ENCODE measurements at regions not wholly inside any gene's neighbourhood (a gene's known extent, or its start where the extent isn't known, plus 50 kb on each side); places are given as distances from the start of the nearest gene placed in this dataset.

DNA sequence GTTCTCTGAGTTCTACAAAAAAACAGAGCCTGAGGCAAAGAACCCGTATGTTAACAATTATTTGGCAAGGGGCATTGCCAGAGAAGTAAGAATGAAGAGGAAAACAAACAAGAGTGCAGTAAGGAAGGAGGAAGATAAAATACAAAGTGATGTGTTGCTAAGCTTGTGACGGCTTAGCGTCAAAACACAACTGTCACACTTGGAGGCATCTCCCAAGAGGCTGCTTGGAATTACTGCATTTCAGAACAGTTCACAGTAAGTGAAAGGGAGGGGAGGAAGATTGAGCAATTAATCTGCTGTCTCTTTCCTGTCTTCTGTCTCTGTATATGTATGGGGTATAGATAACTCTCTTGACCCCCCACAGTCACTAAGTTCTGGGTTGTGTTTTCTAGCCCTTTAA is 1017.0 kb upstream of the TMPRSS15 start:
- ATAC-seq (ENCODE audit: low FRiP score in 2 of 2) (no peak), DNase-seq (no peak)
- TF ChIP-seq, protein P1, sequence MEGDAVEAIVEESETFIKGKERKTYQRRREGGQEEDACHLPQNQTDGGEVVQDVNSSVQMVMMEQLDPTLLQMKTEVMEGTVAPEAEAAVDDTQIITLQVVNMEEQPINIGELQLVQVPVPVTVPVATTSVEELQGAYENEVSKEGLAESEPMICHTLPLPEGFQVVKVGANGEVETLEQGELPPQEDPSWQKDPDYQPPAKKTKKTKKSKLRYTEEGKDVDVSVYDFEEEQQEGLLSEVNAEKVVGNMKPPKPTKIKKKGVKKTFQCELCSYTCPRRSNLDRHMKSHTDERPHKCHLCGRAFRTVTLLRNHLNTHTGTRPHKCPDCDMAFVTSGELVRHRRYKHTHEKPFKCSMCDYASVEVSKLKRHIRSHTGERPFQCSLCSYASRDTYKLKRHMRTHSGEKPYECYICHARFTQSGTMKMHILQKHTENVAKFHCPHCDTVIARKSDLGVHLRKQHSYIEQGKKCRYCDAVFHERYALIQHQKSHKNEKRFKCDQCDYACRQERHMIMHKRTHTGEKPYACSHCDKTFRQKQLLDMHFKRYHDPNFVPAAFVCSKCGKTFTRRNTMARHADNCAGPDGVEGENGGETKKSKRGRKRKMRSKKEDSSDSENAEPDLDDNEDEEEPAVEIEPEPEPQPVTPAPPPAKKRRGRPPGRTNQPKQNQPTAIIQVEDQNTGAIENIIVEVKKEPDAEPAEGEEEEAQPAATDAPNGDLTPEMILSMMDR (IDR thresholded peaks at IDR 0.05), result no peak
- no peak for TF ChIP-seq POLR2AphosphoS5 (IDR thresholded peaks at IDR 0.05)
- no peak for TF ChIP-seq POLR2A (IDR thresholded peaks at IDR 0.05)
- no peak for TF ChIP-seq EP300 (IDR thresholded peaks at IDR 0.05)
- WGBS, 2 donors, result 54 to 64% methylated on average over 3 of the region's 3 CpGs
- peaks cover 0 to 4% (median 0%) of the 10 kb centered on the region in 4 donors for H3K9me3 ChIP-seq
- H3K36me3 ChIP-seq, result no peaks in the 10 kb centered on the region
- H3K4me3 ChIP-seq, result no peak overlapping the region
- no peaks in the 10 kb centered on the region for H3K27me3 ChIP-seq
- H3K27ac ChIP-seq, result no peak overlapping the region
- H3K4me1 ChIP-seq, result no peaks in the 10 kb centered on the region

DNA sequence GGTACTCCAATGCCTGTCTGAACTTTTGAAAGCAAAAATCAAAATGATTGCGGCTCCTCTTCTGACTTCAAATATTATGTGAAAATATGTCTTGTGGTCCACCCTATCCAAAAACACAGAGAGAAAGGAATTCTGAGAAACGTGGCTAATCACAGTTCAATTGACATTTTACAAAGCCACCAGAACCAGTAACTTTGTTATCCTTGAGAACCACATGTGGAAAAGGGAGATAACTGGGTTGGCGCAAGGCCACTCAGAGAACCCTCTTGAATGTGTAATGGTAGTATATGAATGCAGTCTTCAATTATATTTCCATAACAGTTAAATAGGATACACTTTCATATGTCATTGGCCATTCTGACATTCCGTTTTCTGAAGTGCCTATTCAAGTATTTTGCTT is 1030.0 kb upstream of the TMPRSS15 start:
- H3K9me3 ChIP-seq, result no peaks in the 10 kb centered on the region
- H3K36me3 ChIP-seq, result no peaks in the 10 kb centered on the region
- H3K27ac ChIP-seq, result no peak overlapping the region
- no peak overlapping the region for H3K4me3 ChIP-seq
- no peak for DNase-seq
- 73 to 74% methylated on average over 4 of the region's 4 CpGs for WGBS, 2 donors
- TF ChIP-seq EP300 (IDR thresholded peaks at IDR 0.05), result no peak
- no peak for TF ChIP-seq POLR2AphosphoS5 (IDR thresholded peaks at IDR 0.05)
- TF ChIP-seq POLR2A (IDR thresholded peaks at IDR 0.05), result no peak
- TF ChIP-seq, protein P1 (IDR thresholded peaks at IDR 0.05), result no peak
- no peaks in the 10 kb centered on the region for H3K4me1 ChIP-seq
- H3K27me3 ChIP-seq, result no peaks in the 10 kb centered on the region
- ATAC-seq (ENCODE audit: low FRiP score in 2 of 2), result no peak

DNA sequence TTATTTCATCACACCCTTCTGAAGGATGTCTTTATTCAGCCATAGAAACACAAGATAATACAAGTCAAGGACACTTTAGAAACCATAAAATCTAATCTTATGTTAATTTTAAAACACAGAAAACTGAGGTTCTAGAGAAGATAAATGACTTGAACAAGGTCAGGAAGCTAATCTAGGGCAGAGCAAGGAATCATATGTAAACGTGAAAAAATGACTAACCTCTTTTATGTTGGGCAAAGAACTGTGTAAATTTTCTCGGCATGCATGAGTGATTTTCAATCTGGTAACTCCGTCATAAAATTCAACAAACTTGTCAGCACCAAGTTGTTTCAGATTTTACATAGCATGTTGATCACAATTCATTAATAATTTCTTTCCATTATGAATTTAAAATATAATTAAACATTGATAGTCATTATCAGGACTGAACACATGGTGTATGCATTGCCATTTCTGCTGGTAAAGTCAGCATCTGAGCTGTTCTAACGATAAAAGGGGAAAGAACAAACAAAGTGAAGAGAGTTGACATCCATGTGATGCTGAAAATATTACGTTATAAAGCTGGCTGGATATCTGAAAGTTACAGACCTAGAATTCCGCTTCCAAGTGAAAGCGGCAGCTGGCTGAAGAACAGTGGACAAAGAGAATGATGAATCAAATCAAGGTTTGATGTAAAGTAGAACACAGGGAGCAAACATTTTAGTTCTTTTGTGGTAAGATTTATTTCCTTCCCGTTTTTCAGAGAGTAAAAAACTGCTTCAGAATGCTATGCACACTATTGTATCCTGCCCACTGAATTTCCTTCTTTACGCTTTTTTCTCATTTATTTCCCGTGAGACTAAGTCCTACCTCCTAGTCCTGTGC is 1037.4 kb upstream of the TMPRSS15 start:
- Histone ChIP-seq H3K9me3 (no peaks in the 10 kb centered on the region), H3K4me1 (no peaks in the 10 kb centered on the region), H3K36me3 (no peaks in the 10 kb centered on the region), H3K27me3 (no peaks in the 10 kb centered on the region), H3K4me3 (no peak overlapping the region), H3K27ac (no peak overlapping the region)
- no peak for TF ChIP-seq POLR2A (IDR thresholded peaks at IDR 0.05)
- TF ChIP-seq, protein P1 (IDR thresholded peaks at IDR 0.05), result no peak
- TF ChIP-seq POLR2AphosphoS5 (IDR thresholded peaks at IDR 0.05), result no peak
- no peak for TF ChIP-seq EP300 (IDR thresholded peaks at IDR 0.05)
- WGBS, 2 donors, result 34 to 45% methylated on average over 10 of the region's 10 CpGs
- ATAC-seq (ENCODE audit: low FRiP score in 2 of 2) (no peak), DNase-seq (no peak)

DNA sequence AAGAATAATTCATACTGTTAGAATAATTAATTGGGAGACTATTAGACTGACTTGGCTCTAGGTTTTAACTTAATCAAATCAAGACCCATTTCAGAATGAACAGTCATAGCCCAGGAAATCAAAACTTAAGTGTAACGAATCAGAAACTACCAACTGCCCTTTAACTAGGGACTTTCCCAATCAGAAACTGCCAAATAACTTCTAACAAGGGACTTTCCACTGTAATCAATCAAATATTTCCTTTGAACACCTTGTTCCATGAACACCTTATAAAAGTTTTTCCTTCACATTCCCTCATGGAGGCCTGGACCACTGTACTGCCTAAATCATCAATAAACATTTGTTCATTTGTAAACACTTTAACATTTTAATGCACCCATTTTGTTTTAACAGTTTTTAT is 1054.7 kb upstream of the TMPRSS15 start:
- no peaks in the 10 kb centered on the region for H3K36me3 ChIP-seq
- no peak for ATAC-seq (ENCODE audit: low FRiP score in 2 of 2)
- TF ChIP-seq EP300 (IDR thresholded peaks at IDR 0.05), result no peak
- no peak for TF ChIP-seq POLR2AphosphoS5 (IDR thresholded peaks at IDR 0.05)
- TF ChIP-seq, protein P1 (IDR thresholded peaks at IDR 0.05), result no peak
- no peak for TF ChIP-seq POLR2A (IDR thresholded peaks at IDR 0.05)

More for the DNA sequence above, 1054.7 kb upstream of the TMPRSS15 start:
- no peak for DNase-seq
- WGBS, 2 donors, result 46 to 53% methylated on average over 1 of the region's 1 CpG
- Histone ChIP-seq H3K27ac (no peak overlapping the region), H3K4me1 (no peaks in the 10 kb centered on the region), H3K4me3 (no peak overlapping the region), H3K9me3 (no peaks in the 10 kb centered on the region), H3K27me3 (no peaks in the 10 kb centered on the region)
